Transverse colon (tissue), 3 donors: ENCODE measurements at regions not wholly inside any gene's neighbourhood (a gene's known extent, or its start where the extent isn't known, plus 50 kb on each side); places are given as distances from the start of the nearest gene placed in this dataset.

Experiments used
- CTCF ChIP-seq, 5 experiments: fragments of 200-600 bp in 3 of 5; fragments of 450-650 bp in 2 of 5; sonication (generic) in 3 of 5; IDR thresholded peaks; 1 replicate in 2 of 5; 2 replicates in 3 of 5; pipeline ENCODE4 v1.5.1; 2016 to 2017; ENCODE audit warnings: antibody characterized with exemption in 5 of 5, inconsistent platforms in 3 of 5, mild to moderate bottlenecking in 2 of 5, moderate library complexity in 1 of 5
- EP300 ChIP-seq: sonication (generic); formaldehyde crosslinking; IDR thresholded peaks from one replicate; pipeline ENCODE4 v1.6.1; 2017; ENCODE audit warnings: antibody characterized with exemption, low read depth
- POLR2A ChIP-seq: fragments of 450-650 bp; IDR thresholded peaks from one replicate; pipeline ENCODE4 v1.6.1; 2016; ENCODE audit warnings: antibody characterized with exemption, mild to moderate bottlenecking, moderate library complexity

- TF ChIP-seq CTCF (IDR thresholded peaks at IDR 0.05) = no peak
- TF ChIP-seq POLR2A = no peak
- TF ChIP-seq EP300 = no peak
These were observed 76.0 kb downstream of the PBDC1 start for GRCh38 chrX:76248901-76249300.
